Erythroblast (primary cell): ENCODE measurements at regions not wholly inside any gene's neighbourhood (a gene's known extent, or its start where the extent isn't known, plus 50 kb on each side); places are given as distances from the start of the nearest gene placed in this dataset.

Source experiments
- GATA1 ChIP-seq: IDR thresholded peaks from 2 replicates; pipeline ENCODE4 v1.6.1; 2011; ENCODE audit warnings: low read depth, mild to moderate bottlenecking, control low read depth, low read length, moderate library complexity
- POLR2A ChIP-seq: IDR thresholded peaks from 2 replicates; pipeline ENCODE4 v1.6.1; 2011; ENCODE audit warnings: mild to moderate bottlenecking, low read length

- no peak for TF ChIP-seq POLR2A
- TF ChIP-seq GATA1, result no peak
Observed at GRCh38 chr15:61401903-61402698, 173.0 kb upstream of the RORA start.
